ENCODE measurements at regions not wholly inside any gene's neighbourhood (a gene's known extent, or its start where the extent isn't known, plus 50 kb on each side); places are given as distances from the start of the nearest gene placed in this dataset.

DNA sequence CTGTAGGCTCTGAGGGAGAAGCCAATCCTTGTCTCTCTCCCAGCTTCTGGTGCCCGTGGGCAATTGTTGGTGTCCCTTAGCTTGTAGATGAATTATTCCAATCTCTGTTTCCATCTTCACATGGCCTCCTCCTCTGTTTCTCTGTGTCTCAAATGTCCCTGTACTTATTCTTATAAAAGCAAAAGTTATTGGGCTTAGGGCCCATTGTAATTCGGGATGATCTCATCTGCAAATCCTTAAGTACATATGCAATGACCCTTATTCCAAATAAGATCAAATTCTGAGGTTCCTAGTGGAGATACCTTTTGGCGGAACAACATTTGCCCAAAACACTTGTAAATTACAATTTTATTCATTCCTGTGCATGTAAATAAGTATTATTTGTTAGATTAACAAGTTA, 147.4 kb upstream of the EPHA3 start:
- Histone ChIP-seq H3K9me3 (ENCODE audit: control insufficient read depth, low read depth, low read length) (no peaks in the 10 kb centered on the region), H3K36me3 (ENCODE audit: control insufficient read depth, low read depth, low read length) (no peaks in the 10 kb centered on the region), H3K27me3 (ENCODE audit: control insufficient read depth, insufficient read depth, low read length) (no peaks in the 10 kb centered on the region), H3K4me1 (ENCODE audit: control insufficient read depth, low read depth, low read length) (no peaks in the 10 kb centered on the region), H3K4me3 (ENCODE audit: low read length) (no peak overlapping the region), H3K9ac (ENCODE audit: low read length) (no peak overlapping the region), H3K27ac (ENCODE audit: low read length) (no peak overlapping the region)

DNA sequence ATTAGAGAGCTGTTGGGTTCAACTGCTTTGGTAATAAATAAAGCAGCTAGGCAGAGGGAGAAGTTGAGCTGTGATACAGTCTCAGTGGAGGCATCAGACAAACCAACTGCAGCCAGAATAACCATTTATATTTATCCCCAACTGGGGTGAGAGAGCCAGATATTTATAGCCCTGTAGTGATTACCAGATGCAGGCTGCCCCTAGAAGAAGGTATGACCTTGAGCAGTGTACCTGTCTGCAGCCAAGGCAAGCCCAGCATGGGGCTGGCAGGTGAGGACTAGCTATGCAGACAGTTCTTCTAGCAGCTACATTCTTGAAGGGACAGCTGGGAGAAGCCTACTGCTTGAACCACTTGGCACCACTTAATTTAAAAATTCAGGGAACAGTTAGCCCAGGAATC, 144.4 kb upstream of the EPHA3 start:
- H3K27ac ChIP-seq (ENCODE audit: low read length): no peak overlapping the region
- H3K9me3 ChIP-seq (ENCODE audit: control insufficient read depth, low read depth, low read length): no peaks in the 10 kb centered on the region
- no peaks in the 10 kb centered on the region for H3K36me3 ChIP-seq (ENCODE audit: control insufficient read depth, low read depth, low read length)
- no peaks in the 10 kb centered on the region for H3K27me3 ChIP-seq (ENCODE audit: control insufficient read depth, insufficient read depth, low read length)
- no peak overlapping the region for H3K4me3 ChIP-seq (ENCODE audit: low read length)
- H3K9ac ChIP-seq (ENCODE audit: low read length): no peak overlapping the region
- no peaks in the 10 kb centered on the region for H3K4me1 ChIP-seq (ENCODE audit: control insufficient read depth, low read depth, low read length)

DNA sequence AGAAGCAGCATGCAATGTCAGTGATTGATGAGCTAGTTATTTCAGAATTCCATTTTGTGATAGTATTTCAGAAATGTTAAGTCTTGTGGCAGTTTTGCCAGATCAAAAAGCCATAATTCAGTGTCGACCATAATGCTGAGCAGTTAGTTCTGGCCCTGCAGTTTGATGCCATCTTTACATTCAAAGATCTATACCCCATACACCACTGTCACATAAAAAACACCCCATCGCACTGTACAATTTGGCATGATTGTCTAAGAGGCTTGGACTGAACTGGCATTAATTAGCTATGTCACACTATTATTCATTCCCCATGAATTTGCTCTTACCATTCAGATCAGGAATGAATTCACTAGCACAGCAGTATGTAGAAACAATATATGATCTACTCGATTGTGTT, 127.7 kb upstream of the EPHA3 start:
- Histone ChIP-seq H3K27me3 (ENCODE audit: control insufficient read depth, insufficient read depth, low read length) (no peaks in the 10 kb centered on the region), H3K9me3 (ENCODE audit: control insufficient read depth, low read depth, low read length) (no peaks in the 10 kb centered on the region), H3K4me3 (ENCODE audit: low read length) (no peak overlapping the region), H3K27ac (ENCODE audit: low read length) (no peak overlapping the region), H3K36me3 (ENCODE audit: control insufficient read depth, low read depth, low read length) (no peaks in the 10 kb centered on the region), H3K4me1 (ENCODE audit: control insufficient read depth, low read depth, low read length) (no peaks in the 10 kb centered on the region), H3K9ac (ENCODE audit: low read length) (no peak overlapping the region)

DNA sequence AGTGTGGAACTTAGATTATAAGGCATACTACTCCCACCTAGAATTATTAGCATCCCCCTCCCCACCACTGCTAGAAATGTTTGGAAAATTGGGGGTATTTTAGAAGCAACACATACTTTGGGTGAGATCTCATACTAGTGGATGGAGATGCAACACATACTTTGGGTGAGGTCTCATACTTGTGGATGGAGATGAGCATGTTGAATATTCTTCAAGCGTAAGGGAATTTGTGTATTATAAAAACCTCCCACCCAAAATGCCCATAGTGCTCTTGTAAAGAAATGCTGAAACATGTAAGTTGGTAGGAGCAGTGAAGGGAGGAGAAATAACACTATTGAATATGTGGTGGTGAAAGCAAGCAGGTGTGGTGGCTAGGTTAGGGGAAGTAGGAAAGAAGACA, 124.0 kb upstream of the EPHA3 start:
- no peak overlapping the region for H3K4me3 ChIP-seq (ENCODE audit: low read length)
- no peak overlapping the region for H3K9ac ChIP-seq (ENCODE audit: low read length)
- no peak overlapping the region for H3K27ac ChIP-seq (ENCODE audit: low read length)
- no peaks in the 10 kb centered on the region for H3K27me3 ChIP-seq (ENCODE audit: control insufficient read depth, insufficient read depth, low read length)
- no peaks in the 10 kb centered on the region for H3K36me3 ChIP-seq (ENCODE audit: control insufficient read depth, low read depth, low read length)
- H3K9me3 ChIP-seq (ENCODE audit: control insufficient read depth, low read depth, low read length): no peaks in the 10 kb centered on the region
- no peaks in the 10 kb centered on the region for H3K4me1 ChIP-seq (ENCODE audit: control insufficient read depth, low read depth, low read length)

DNA sequence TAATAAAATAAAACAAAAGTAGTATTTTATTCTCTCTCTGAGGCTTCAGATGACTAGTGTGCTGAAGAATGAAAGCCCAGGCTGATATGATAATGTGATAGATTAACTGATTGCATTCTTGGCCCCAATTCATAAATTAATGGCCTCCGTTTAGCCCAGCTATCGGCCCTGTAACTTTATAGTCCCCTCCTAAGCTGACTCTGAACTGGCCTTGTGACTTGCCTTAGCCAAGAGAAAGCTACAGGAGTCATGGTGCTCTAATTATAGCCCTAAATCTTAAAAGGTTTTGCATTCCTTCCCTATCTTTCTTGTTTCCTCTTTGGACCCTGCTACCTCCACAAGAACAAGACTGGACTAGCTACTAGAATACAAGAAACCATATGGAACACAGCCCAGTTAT, 123.2 kb upstream of the EPHA3 start:
- Histone ChIP-seq H3K9me3 (ENCODE audit: control insufficient read depth, low read depth, low read length) (no peaks in the 10 kb centered on the region), H3K27me3 (ENCODE audit: control insufficient read depth, insufficient read depth, low read length) (no peaks in the 10 kb centered on the region), H3K4me3 (ENCODE audit: low read length) (no peak overlapping the region), H3K36me3 (ENCODE audit: control insufficient read depth, low read depth, low read length) (no peaks in the 10 kb centered on the region), H3K9ac (ENCODE audit: low read length) (no peak overlapping the region), H3K4me1 (ENCODE audit: control insufficient read depth, low read depth, low read length) (no peaks in the 10 kb centered on the region), H3K27ac (ENCODE audit: low read length) (no peak overlapping the region)

DNA sequence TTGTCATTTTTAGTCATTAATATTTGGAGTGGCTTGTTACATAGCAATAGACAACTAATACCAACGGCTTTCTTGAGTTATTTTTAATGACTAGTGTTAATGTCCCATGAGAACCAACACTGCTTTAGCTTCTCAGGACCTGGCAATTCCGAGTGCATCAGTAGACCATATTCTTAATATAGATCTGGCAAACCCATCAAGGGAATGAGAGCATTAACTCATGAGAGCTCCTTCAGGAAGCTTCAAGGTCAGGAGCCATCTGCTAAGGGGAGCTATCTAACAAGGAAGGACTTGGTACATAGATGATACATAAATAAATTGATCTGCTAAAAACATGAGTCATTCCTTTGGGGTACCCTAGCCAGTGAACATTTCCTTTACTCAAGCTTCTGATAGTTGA, 122.6 kb upstream of the EPHA3 start:
- no peaks in the 10 kb centered on the region for H3K4me1 ChIP-seq (ENCODE audit: control insufficient read depth, low read depth, low read length)
- H3K9me3 ChIP-seq (ENCODE audit: control insufficient read depth, low read depth, low read length): no peaks in the 10 kb centered on the region
- H3K36me3 ChIP-seq (ENCODE audit: control insufficient read depth, low read depth, low read length): no peaks in the 10 kb centered on the region
- H3K9ac ChIP-seq (ENCODE audit: low read length): no peak overlapping the region
- no peak overlapping the region for H3K4me3 ChIP-seq (ENCODE audit: low read length)
- no peaks in the 10 kb centered on the region for H3K27me3 ChIP-seq (ENCODE audit: control insufficient read depth, insufficient read depth, low read length)
- H3K27ac ChIP-seq (ENCODE audit: low read length): no peak overlapping the region

DNA sequence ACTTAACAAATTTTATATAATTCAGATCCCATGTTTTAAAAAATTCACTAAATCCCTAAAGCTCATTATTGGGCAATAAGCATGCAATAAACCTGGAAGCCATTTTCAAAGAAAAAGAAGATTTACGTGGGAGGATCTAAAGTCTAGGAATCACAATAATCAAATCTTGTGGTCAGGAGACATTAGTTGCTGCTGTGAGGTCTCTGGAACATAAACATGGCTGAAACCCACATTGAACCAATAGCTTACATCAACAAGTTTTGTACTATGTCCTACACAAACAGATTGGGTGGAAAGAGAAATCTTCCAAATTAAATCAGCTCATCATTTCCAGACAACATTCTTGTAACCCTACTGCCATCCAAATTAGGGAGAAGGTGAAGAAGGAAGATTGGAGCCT, 121.9 kb upstream of the EPHA3 start:
- H3K9me3 ChIP-seq (ENCODE audit: control insufficient read depth, low read depth, low read length): no peaks in the 10 kb centered on the region
- no peak overlapping the region for H3K4me3 ChIP-seq (ENCODE audit: low read length)
- H3K27ac ChIP-seq (ENCODE audit: low read length): no peak overlapping the region
- H3K9ac ChIP-seq (ENCODE audit: low read length): no peak overlapping the region
- H3K36me3 ChIP-seq (ENCODE audit: control insufficient read depth, low read depth, low read length): no peaks in the 10 kb centered on the region
- no peaks in the 10 kb centered on the region for H3K27me3 ChIP-seq (ENCODE audit: control insufficient read depth, insufficient read depth, low read length)
- H3K4me1 ChIP-seq (ENCODE audit: control insufficient read depth, low read depth, low read length): no peaks in the 10 kb centered on the region

DNA sequence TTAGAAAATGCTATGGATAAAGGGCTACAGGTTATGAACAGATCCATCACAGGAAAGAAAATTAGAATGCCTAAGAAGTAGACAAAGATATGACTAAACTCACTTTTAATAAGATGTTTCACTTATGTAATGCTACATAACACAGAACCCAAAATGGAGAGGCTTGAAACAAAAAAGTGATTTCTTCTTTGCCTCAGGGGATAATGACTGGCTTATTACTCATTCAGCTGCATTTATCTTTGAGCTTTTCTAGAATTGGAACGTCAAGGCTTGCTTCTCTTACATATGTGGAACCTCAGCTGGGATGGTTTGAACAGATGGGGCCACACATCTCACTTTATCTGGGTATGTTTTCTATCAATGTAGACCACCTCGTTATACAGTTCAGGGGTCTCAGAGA, 120.6 kb upstream of the EPHA3 start:
- no peaks in the 10 kb centered on the region for H3K27me3 ChIP-seq (ENCODE audit: control insufficient read depth, insufficient read depth, low read length)
- H3K4me3 ChIP-seq (ENCODE audit: low read length): no peak overlapping the region
- H3K9ac ChIP-seq (ENCODE audit: low read length): no peak overlapping the region
- H3K27ac ChIP-seq (ENCODE audit: low read length): no peak overlapping the region
- no peaks in the 10 kb centered on the region for H3K4me1 ChIP-seq (ENCODE audit: control insufficient read depth, low read depth, low read length)
- H3K36me3 ChIP-seq (ENCODE audit: control insufficient read depth, low read depth, low read length): no peaks in the 10 kb centered on the region
- no peaks in the 10 kb centered on the region for H3K9me3 ChIP-seq (ENCODE audit: control insufficient read depth, low read depth, low read length)

DNA sequence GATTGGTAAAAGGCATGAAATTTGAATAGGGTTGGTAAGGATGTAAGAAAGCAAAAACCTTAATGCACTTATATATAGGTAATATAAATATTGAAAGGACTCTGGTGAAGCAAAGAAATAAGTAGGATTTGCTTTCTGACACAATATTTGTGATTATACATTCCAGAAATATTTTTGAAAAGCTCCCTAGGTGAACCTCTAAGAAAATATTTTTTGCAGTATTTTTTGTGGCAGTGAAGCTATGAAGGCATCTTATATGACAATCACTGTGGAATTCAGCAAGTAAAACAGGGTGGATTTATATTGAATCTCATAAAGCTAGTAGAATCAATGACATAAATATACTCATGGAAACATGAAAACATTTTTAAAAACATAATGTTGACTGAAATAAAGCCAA, 119.6 kb upstream of the EPHA3 start:
- Histone ChIP-seq H3K36me3 (ENCODE audit: control insufficient read depth, low read depth, low read length) (no peaks in the 10 kb centered on the region), H3K4me1 (ENCODE audit: control insufficient read depth, low read depth, low read length) (no peaks in the 10 kb centered on the region), H3K9me3 (ENCODE audit: control insufficient read depth, low read depth, low read length) (no peaks in the 10 kb centered on the region), H3K27me3 (ENCODE audit: control insufficient read depth, insufficient read depth, low read length) (no peaks in the 10 kb centered on the region), H3K9ac (ENCODE audit: low read length) (no peak overlapping the region), H3K27ac (ENCODE audit: low read length) (no peak overlapping the region), H3K4me3 (ENCODE audit: low read length) (no peak overlapping the region)

DNA sequence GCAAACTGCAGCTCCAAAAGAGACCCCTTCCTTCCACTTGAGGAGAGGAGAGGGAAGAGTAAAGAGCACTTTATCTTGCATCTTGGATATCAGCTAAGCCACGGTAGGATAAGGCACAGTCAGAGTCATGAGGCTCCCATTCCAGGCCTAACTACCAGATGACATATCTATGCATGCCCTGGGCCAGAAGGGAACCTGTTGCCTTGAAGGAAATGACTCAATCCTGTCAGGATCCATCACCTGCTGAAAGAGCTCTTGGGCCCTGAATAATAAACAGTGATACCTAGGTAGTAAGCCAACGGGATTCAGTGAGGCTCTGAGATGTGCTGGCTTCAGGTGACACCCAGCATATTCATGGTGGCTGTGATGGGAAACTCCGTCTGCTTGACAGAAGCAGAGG, 118.5 kb upstream of the EPHA3 start:
- no peak overlapping the region for H3K4me3 ChIP-seq (ENCODE audit: low read length)
- no peaks in the 10 kb centered on the region for H3K4me1 ChIP-seq (ENCODE audit: control insufficient read depth, low read depth, low read length)
- H3K27ac ChIP-seq (ENCODE audit: low read length): no peak overlapping the region
- no peaks in the 10 kb centered on the region for H3K9me3 ChIP-seq (ENCODE audit: control insufficient read depth, low read depth, low read length)
- no peaks in the 10 kb centered on the region for H3K27me3 ChIP-seq (ENCODE audit: control insufficient read depth, insufficient read depth, low read length)
- H3K9ac ChIP-seq (ENCODE audit: low read length): no peak overlapping the region
- no peaks in the 10 kb centered on the region for H3K36me3 ChIP-seq (ENCODE audit: control insufficient read depth, low read depth, low read length)

DNA sequence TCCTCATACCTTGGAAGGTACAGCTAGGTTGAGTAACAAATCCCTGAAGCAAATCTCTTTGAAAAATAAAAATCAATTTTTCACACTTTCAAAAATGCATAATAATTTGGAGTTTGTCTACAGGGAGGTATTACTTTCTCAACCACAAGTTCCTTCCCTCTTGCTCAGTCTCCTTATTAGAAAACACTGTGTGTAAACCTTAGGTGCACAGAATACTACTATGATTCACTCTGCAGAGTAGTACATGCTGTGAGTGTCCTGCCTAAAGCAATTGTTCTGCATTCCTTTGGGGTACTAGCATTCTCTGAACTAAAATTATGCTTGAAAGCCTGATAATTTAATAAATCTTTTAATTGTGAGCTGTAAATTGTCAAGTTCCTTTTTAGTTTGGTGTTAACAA, 115.9 kb upstream of the EPHA3 start:
- H3K9ac ChIP-seq (ENCODE audit: low read length): no peak overlapping the region
- no peaks in the 10 kb centered on the region for H3K36me3 ChIP-seq (ENCODE audit: control insufficient read depth, low read depth, low read length)
- no peaks in the 10 kb centered on the region for H3K4me1 ChIP-seq (ENCODE audit: control insufficient read depth, low read depth, low read length)
- H3K27me3 ChIP-seq (ENCODE audit: control insufficient read depth, insufficient read depth, low read length): no peaks in the 10 kb centered on the region
- H3K9me3 ChIP-seq (ENCODE audit: control insufficient read depth, low read depth, low read length): no peaks in the 10 kb centered on the region
- H3K4me3 ChIP-seq (ENCODE audit: low read length): no peak overlapping the region
- H3K27ac ChIP-seq (ENCODE audit: low read length): no peak overlapping the region

DNA sequence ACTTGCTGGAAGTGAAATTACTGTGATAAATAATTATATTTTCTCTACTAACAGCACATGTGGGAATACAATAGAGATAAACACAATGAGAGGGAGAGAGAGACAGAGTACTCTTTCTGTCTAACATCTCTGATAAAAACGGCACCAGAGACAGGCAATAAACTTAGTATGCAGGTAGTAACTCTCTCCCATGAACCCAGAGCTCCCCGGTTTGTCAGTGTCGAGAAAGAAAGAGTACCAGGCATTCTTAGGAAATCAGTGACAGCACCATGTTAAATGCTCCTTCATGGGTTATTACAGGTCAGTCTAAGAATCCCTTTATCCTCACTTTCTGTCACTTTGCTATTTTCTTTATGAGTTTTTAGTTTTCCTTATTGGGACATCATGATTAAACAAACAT, 110.7 kb upstream of the EPHA3 start:
- H3K27ac ChIP-seq (ENCODE audit: low read length): no peak overlapping the region
- no peak overlapping the region for H3K9ac ChIP-seq (ENCODE audit: low read length)
- no peaks in the 10 kb centered on the region for H3K4me1 ChIP-seq (ENCODE audit: control insufficient read depth, low read depth, low read length)
- H3K36me3 ChIP-seq (ENCODE audit: control insufficient read depth, low read depth, low read length): no peaks in the 10 kb centered on the region
- H3K4me3 ChIP-seq (ENCODE audit: low read length): no peak overlapping the region
- H3K9me3 ChIP-seq (ENCODE audit: control insufficient read depth, low read depth, low read length): no peaks in the 10 kb centered on the region
- H3K27me3 ChIP-seq (ENCODE audit: control insufficient read depth, insufficient read depth, low read length): no peaks in the 10 kb centered on the region

DNA sequence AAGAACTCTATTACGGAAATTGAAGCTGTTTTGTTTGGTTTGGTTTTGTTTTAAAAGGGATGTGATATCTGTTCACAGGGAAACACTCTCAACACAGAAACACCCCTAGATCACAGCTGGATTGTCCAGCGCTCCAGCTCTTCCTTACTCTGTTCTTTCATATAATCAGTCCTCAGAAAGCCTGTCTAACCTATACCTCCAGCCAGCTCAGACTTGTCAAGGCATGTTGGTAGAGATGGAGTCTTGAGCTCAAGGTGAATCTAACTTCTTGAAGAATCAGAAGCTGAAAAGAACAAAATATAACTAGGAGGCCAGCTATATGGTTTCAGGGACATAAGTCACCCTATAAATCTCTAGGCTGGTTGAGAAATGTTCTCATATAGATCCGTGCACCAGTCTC, 110.2 kb upstream of the EPHA3 start:
- H3K4me1 ChIP-seq (ENCODE audit: control insufficient read depth, low read depth, low read length): no peaks in the 10 kb centered on the region
- no peak overlapping the region for H3K9ac ChIP-seq (ENCODE audit: low read length)
- no peaks in the 10 kb centered on the region for H3K9me3 ChIP-seq (ENCODE audit: control insufficient read depth, low read depth, low read length)
- H3K27me3 ChIP-seq (ENCODE audit: control insufficient read depth, insufficient read depth, low read length): no peaks in the 10 kb centered on the region
- H3K27ac ChIP-seq (ENCODE audit: low read length): no peak overlapping the region
- no peaks in the 10 kb centered on the region for H3K36me3 ChIP-seq (ENCODE audit: control insufficient read depth, low read depth, low read length)
- no peak overlapping the region for H3K4me3 ChIP-seq (ENCODE audit: low read length)

Data from iPS-18a (cell line).